AG08395 (cell line): ENCODE measurements at regions not wholly inside any gene's neighbourhood (a gene's known extent, or its start where the extent isn't known, plus 50 kb on each side); places are given as distances from the start of the nearest gene placed in this dataset.
A peak's percentile ranks its signal among the peaks of the same experiment; 100 is the strongest.

Source experiments
- DNase-seq: peaks from one replicate; pipeline ENCODE4 v3.0.0; 2012; ENCODE audit warnings: mixed read lengths, low spot score

- DNase-seq = no peak
These were observed 193.3 kb downstream of the CD47 start for GRCh38 chr3:107897471-107898061.

- no peak for DNase-seq
These were observed 195.8 kb downstream of the CD47 start for GRCh38 chr3:107894998-107895397.

- DNase-seq = peak; percentile 54
These were observed 197.7 kb downstream of the CD47 start for GRCh38 chr3:107892955-107893624.

- peak; percentile 85 for DNase-seq
These were observed 205.9 kb downstream of the CD47 start for GRCh38 chr3:107884719-107885460.

GRCh38 chr3:107884028-107884427 is 206.8 kb downstream of the CD47 start:
- DNase-seq = no peak

- DNase-seq = no peak
These were observed 207.9 kb downstream of the CD47 start for GRCh38 chr3:107882881-107883280.

GRCh38 chr3:107882261-107882660 is 208.6 kb downstream of the CD47 start:
- no peak for DNase-seq

- DNase-seq = no peak
These were observed 209.3 kb downstream of the CD47 start for GRCh38 chr3:107881509-107881908.

- no peak for DNase-seq
These were observed 210.1 kb downstream of the CD47 start for GRCh38 chr3:107880702-107881101.

GRCh38 chr3:107877936-107878335 is 212.9 kb downstream of the CD47 start:
- DNase-seq = no peak

GRCh38 chr3:107870943-107871638 is 219.7 kb downstream of the CD47 start:
- no peak for DNase-seq

- DNase-seq = no peak
These were observed 220.7 kb downstream of the CD47 start for GRCh38 chr3:107870096-107870495.

- DNase-seq = no peak
These were observed 222.4 kb downstream of the CD47 start for GRCh38 chr3:107868449-107868848.

GRCh38 chr3:107861904-107862303 is 228.9 kb downstream of the CD47 start:
- DNase-seq = no peak

GRCh38 chr3:107861422-107861821 is 229.4 kb downstream of the CD47 start:
- no peak for DNase-seq
